Stimulated activated CD8-positive, alpha-beta memory T cell treated with anti-CD3 and anti-CD28 coated beads, Interleukin-15, amount 100 ng/mL, for 48 hours (primary cell): ENCODE measurements at regions not wholly inside any gene's neighbourhood (a gene's known extent, or its start where the extent isn't known, plus 50 kb on each side); places are given as distances from the start of the nearest gene placed in this dataset.

Source experiments
- DNase-seq, 2 donors: peaks; one replicate each; pipeline ENCODE4 v3.0.0-alpha.2; 2020; ENCODE audit warnings: low read depth in 2 of 2

DNA sequence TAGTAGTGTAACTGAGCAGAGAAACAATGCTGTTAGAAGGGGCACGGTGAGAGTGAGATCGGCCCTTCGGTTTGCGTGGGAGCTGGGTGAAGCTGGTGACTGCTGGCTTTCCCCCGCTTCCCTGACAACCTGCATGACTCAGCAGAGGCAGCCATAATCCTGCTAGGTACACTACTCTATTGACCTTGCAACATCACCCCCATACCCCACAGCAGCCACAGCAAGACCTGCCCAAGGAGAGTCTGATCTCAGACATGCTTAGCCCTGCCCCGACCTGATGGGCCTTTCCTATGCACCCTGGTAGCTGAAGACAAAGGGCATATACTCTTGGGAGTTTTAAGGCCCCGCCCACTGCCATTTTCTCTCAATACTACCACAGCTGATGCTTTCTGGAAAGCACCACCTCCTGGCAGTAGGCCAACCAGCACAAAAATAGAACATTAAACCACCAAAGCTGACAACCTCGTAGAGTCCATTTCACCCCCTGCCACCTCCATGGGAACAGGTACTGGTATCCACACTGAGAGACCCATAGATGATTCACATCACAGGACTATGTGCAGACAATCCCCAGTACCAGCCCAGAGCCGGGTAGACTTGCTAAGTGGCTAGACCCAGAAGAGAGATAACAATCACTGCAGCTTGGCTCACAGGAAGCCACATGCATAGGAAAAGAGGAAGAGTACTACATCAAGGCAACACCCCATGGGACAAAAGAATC is 75.9 kb upstream of the RGS6 start:
- peak in 1 of 2 donors; percentile 4 for DNase-seq

GRCh38 chr14:71863049-71863448 is 69.2 kb upstream of the RGS6 start:
- no peak for DNase-seq

GRCh38 chr14:71863766-71864165 is 68.5 kb upstream of the RGS6 start:
- no peak for DNase-seq
